SH-SY5Y (cell line): ENCODE measurements at regions not wholly inside any gene's neighbourhood (a gene's known extent, or its start where the extent isn't known, plus 50 kb on each side); places are given as distances from the start of the nearest gene placed in this dataset.

Experiments used
- GATA2 ChIP-seq: IDR thresholded peaks from 2 replicates; pipeline ENCODE4 v1.6.1; 2011; ENCODE audit warnings: mild to moderate bottlenecking, low read depth, low read length
- GATA3 ChIP-seq: IDR thresholded peaks from 2 replicates; pipeline ENCODE4 v1.6.1; 2011; ENCODE audit warnings: low read depth, mild to moderate bottlenecking, low read length, moderate library complexity

GRCh38 chr14:85878874-85879273 lies 348.9 kb downstream of the FLRT2 start:
- TF ChIP-seq GATA3 (no peak), GATA2 (no peak)

- TF ChIP-seq GATA3: no peak
Observed at GRCh38 chr14:85873006-85873405, 343.1 kb downstream of the FLRT2 start.

- no peak for TF ChIP-seq GATA2
Observed at GRCh38 chr14:85867450-85867849, 337.5 kb downstream of the FLRT2 start.

GRCh38 chr14:85865701-85866100 lies 335.8 kb downstream of the FLRT2 start:
- TF ChIP-seq GATA2: no peak
- TF ChIP-seq GATA3: no peak

GRCh38 chr14:85858634-85859033 lies 328.7 kb downstream of the FLRT2 start:
- no peak for TF ChIP-seq GATA3
- no peak for TF ChIP-seq GATA2

- TF ChIP-seq GATA3 (no peak), GATA2 (no peak)
Observed at GRCh38 chr14:85856430-85856829, 326.5 kb downstream of the FLRT2 start.

GRCh38 chr14:85853996-85854526 lies 324.1 kb downstream of the FLRT2 start:
- TF ChIP-seq GATA3 (no peak), GATA2 (no peak)

- no peak for TF ChIP-seq GATA3
Observed at GRCh38 chr14:85852906-85853305, 323.0 kb downstream of the FLRT2 start.

GRCh38 chr14:85824526-85824925 lies 294.6 kb downstream of the FLRT2 start:
- TF ChIP-seq GATA3 (no peak), GATA2 (no peak)

GRCh38 chr14:85822236-85822635 lies 292.3 kb downstream of the FLRT2 start:
- TF ChIP-seq GATA2 (no peak), GATA3 (no peak)

GRCh38 chr14:85817430-85817829 lies 287.5 kb downstream of the FLRT2 start:
- TF ChIP-seq GATA2 (no peak), GATA3 (no peak)

- TF ChIP-seq GATA2 (no peak), GATA3 (no peak)
Observed at GRCh38 chr14:85813040-85813439, 283.1 kb downstream of the FLRT2 start.

GRCh38 chr14:85811340-85811739 lies 281.4 kb downstream of the FLRT2 start:
- TF ChIP-seq GATA3 (no peak), GATA2 (no peak)

GRCh38 chr14:85799668-85800067 lies 269.7 kb downstream of the FLRT2 start:
- TF ChIP-seq GATA2: no peak
- no peak for TF ChIP-seq GATA3

- TF ChIP-seq GATA3 (no peak), GATA2 (no peak)
Observed at GRCh38 chr14:85798856-85799255, 268.9 kb downstream of the FLRT2 start.

- TF ChIP-seq GATA3 (no peak), GATA2 (no peak)
Observed at GRCh38 chr14:85793533-85793932, 263.6 kb downstream of the FLRT2 start.
